ENCODE measurements at regions not wholly inside any gene's neighbourhood (a gene's known extent, or its start where the extent isn't known, plus 50 kb on each side); places are given as distances from the start of the nearest gene placed in this dataset.
"Not testable (repeated sequence)": the region's sequence is repeated elsewhere in the genome, so short reads cannot be mapped to it uniquely, and the experiment has no call there.

GRCh38 chr3:66652100-66652499, 151.3 kb upstream of the LRIG1 start:
- H3K79me2 ChIP-seq (ENCODE audit: control insufficient read depth, insufficient read depth, low read length); intact Hi-C loops (cut with micrococcal nuclease); H3K27ac ChIP-seq (ENCODE audit: low read length in 2 of 2); ATAC-seq (ENCODE audit: low read depth); H3K4me1 ChIP-seq (ENCODE audit: control insufficient read depth in 2 of 2, insufficient read depth in 2 of 2, low read length in 2 of 2); H3K9me3 Mint-ChIP-seq (ENCODE audit: insufficient read depth); CTCF ChIA-PET; H3K27ac Mint-ChIP-seq; H2AFZ ChIP-seq (ENCODE audit: insufficient read depth, low read depth, low read length, poor library complexity, severe bottlenecking); H3K27me3 ChIP-seq (replicated peaks in 1 of 4; ENCODE audit: control extremely low read depth in 1 of 4, control insufficient read depth in 3 of 4, insufficient read depth in 4 of 4, low read length in 3 of 4); H3K4me3 Mint-ChIP-seq; POLR2A ChIA-PET; H3K4me3 ChIP-seq (ENCODE audit: control extremely low read depth in 1 of 5, extremely low read depth in 1 of 5, insufficient read depth in 1 of 5, low read depth in 2 of 5, low read length in 4 of 5); H3K9me3 ChIP-seq (ENCODE audit: control extremely low read depth in 1 of 3, control insufficient read depth in 2 of 3, insufficient read depth in 1 of 3, low read length in 2 of 3); H3K4me2 ChIP-seq (replicated peaks; ENCODE audit: low read depth, low read length, poor library complexity, severe bottlenecking); DNase-seq; H4K20me1 ChIP-seq (ENCODE audit: control insufficient read depth, insufficient read depth, low read length, poor library complexity, severe bottlenecking); H3K36me3 ChIP-seq (replicated peaks in 1 of 2; ENCODE audit: control extremely low read depth in 1 of 2, control insufficient read depth in 1 of 2, extremely low read depth in 1 of 2, insufficient read depth in 2 of 2, low read length in 1 of 2); H3K9ac ChIP-seq (ENCODE audit: low read length); H3K4me1 Mint-ChIP-seq: not testable (repeated sequence)
- 100% methylated on average over 2 of the region's 4 CpGs for WGBS (ENCODE audit: insufficient coverage)
- H3K27me3 Mint-ChIP-seq: peaks cover 19% of the 10 kb centered on the region

GRCh38 chr3:66655044-66655443, 154.2 kb upstream of the LRIG1 start:
- ATAC-seq (ENCODE audit: low read depth) (no peak), DNase-seq (no peak)
- H3K27ac Mint-ChIP-seq: no peak overlapping the region
- intact Hi-C loops (cut with micrococcal nuclease): no loop called here
- Histone ChIP-seq H3K27me3 (replicated peaks in 1 of 4; ENCODE audit: control extremely low read depth in 1 of 4, control insufficient read depth in 3 of 4, insufficient read depth in 4 of 4, low read length in 3 of 4) (no peaks in the 10 kb centered on the region), H3K4me2 (replicated peaks; ENCODE audit: low read depth, low read length, poor library complexity, severe bottlenecking) (no peak overlapping the region), H2AFZ (ENCODE audit: insufficient read depth, low read depth, low read length, poor library complexity, severe bottlenecking) (no peak overlapping the region), H3K9me3 (ENCODE audit: control extremely low read depth in 1 of 3, control insufficient read depth in 2 of 3, insufficient read depth in 1 of 3, low read length in 2 of 3) (peaks cover 0 to 3% (median 0%) of the 10 kb centered on the region in 3 donors), H3K4me1 (ENCODE audit: control insufficient read depth in 2 of 2, insufficient read depth in 2 of 2, low read length in 2 of 2) (no peaks in the 10 kb centered on the region), H3K4me3 (ENCODE audit: control extremely low read depth in 1 of 5, extremely low read depth in 1 of 5, insufficient read depth in 1 of 5, low read depth in 2 of 5, low read length in 4 of 5) (no peak overlapping the region), H3K9ac (ENCODE audit: low read length) (no peak overlapping the region), H3K36me3 (replicated peaks in 1 of 2; ENCODE audit: control extremely low read depth in 1 of 2, control insufficient read depth in 1 of 2, extremely low read depth in 1 of 2, insufficient read depth in 2 of 2, low read length in 1 of 2) (no peaks in the 10 kb centered on the region), H3K27ac (ENCODE audit: low read length in 2 of 2) (no peak overlapping the region), H3K79me2 (ENCODE audit: control insufficient read depth, insufficient read depth, low read length) (no peaks in the 10 kb centered on the region), H4K20me1 (ENCODE audit: control insufficient read depth, insufficient read depth, low read length, poor library complexity, severe bottlenecking) (no peaks in the 10 kb centered on the region)
- no peak overlapping the region for H3K4me3 Mint-ChIP-seq
- peaks cover 14% of the 10 kb centered on the region for H3K27me3 Mint-ChIP-seq
- CTCF ChIA-PET: no interaction called here
- WGBS (ENCODE audit: insufficient coverage): 88% methylated on average over 3 of the region's 3 CpGs
- no peak for TF ChIP-seq CTCF (IDR thresholded peaks at IDR 0.05)
- TF ChIP-seq EZH2 (IDR thresholded peaks at IDR 0.05; ENCODE audit: borderline replicate concordance, insufficient read depth, low read depth, low read length, poor library complexity, severe bottlenecking): no peak
- POLR2A ChIA-PET: no interaction called here
- no peaks in the 10 kb centered on the region for H3K4me1 Mint-ChIP-seq
- no peaks in the 10 kb centered on the region for H3K9me3 Mint-ChIP-seq (ENCODE audit: insufficient read depth)

Data from B cell (primary cell).